ENCODE measurements at regions not wholly inside any gene's neighbourhood (a gene's known extent, or its start where the extent isn't known, plus 50 kb on each side); places are given as distances from the start of the nearest gene placed in this dataset.

- H3K27me3 ChIP-seq: no peaks in the 10 kb centered on the region
- TF ChIP-seq CTCF (IDR thresholded peaks at IDR 0.05): no peak
- intact Hi-C loops (cut with DNase I): no loop called here
- no peak for ATAC-seq
- no peak overlapping the region for H3K27ac ChIP-seq
- no peaks in the 10 kb centered on the region for H3K9me3 ChIP-seq
- no peaks in the 10 kb centered on the region for H3K36me3 ChIP-seq
- no peak for DNase-seq
- H3K4me3 ChIP-seq: no peak overlapping the region
- no peaks in the 10 kb centered on the region for H3K4me1 ChIP-seq
These were observed 225.5 kb downstream of the ANKRD7 start for GRCh38 chr7:118449797-118450567.

GRCh38 chr7:118452128-118452527 lies 227.6 kb downstream of the ANKRD7 start:
- no peak for TF ChIP-seq CTCF (IDR thresholded peaks at IDR 0.05)
- intact Hi-C loops (cut with DNase I): no loop called here
- ATAC-seq (no peak), DNase-seq (no peak)
- H3K4me3 ChIP-seq: no peak overlapping the region
- H3K4me1 ChIP-seq: no peaks in the 10 kb centered on the region
- H3K36me3 ChIP-seq: no peaks in the 10 kb centered on the region
- H3K9me3 ChIP-seq: no peaks in the 10 kb centered on the region
- H3K27ac ChIP-seq: no peak overlapping the region
- H3K27me3 ChIP-seq: no peaks in the 10 kb centered on the region

- no peak for ATAC-seq
- intact Hi-C loops (cut with DNase I): no loop called here
- no peak for TF ChIP-seq CTCF (IDR thresholded peaks at IDR 0.05)
These were observed 242.9 kb downstream of the ANKRD7 start for GRCh38 chr7:118467381-118467780.

GRCh38 chr7:118472581-118472980 lies 248.1 kb downstream of the ANKRD7 start:
- TF ChIP-seq CTCF (IDR thresholded peaks at IDR 0.05): no peak
- Histone ChIP-seq H3K9me3 (no peaks in the 10 kb centered on the region), H3K27me3 (no peaks in the 10 kb centered on the region), H3K27ac (no peak overlapping the region), H3K4me3 (no peak overlapping the region), H3K36me3 (no peaks in the 10 kb centered on the region), H3K4me1 (no peaks in the 10 kb centered on the region)
- intact Hi-C loops (cut with DNase I): no loop called here
- DNase-seq (no peak), ATAC-seq (no peak)

More at GRCh38 chr7:118467381-118467780, 242.9 kb downstream of the ANKRD7 start:
- Histone ChIP-seq H3K9me3 (no peaks in the 10 kb centered on the region), H3K36me3 (no peaks in the 10 kb centered on the region), H3K27ac (no peak overlapping the region), H3K4me3 (no peak overlapping the region), H3K4me1 (no peaks in the 10 kb centered on the region), H3K27me3 (no peaks in the 10 kb centered on the region)
- DNase-seq: no peak

- DNase-seq: no peak
- Histone ChIP-seq H3K9me3 (no peaks in the 10 kb centered on the region), H3K36me3 (no peaks in the 10 kb centered on the region), H3K4me1 (no peaks in the 10 kb centered on the region), H3K27me3 (no peaks in the 10 kb centered on the region), H3K27ac (no peak overlapping the region), H3K4me3 (no peak overlapping the region)
- intact Hi-C loops (cut with DNase I): no loop called here
- no peak for TF ChIP-seq CTCF (IDR thresholded peaks at IDR 0.05)
- ATAC-seq: no peak
These were observed 248.8 kb downstream of the ANKRD7 start for GRCh38 chr7:118473271-118473670.
